Lower lobe of right lung (tissue), 2 donors: ENCODE measurements at regions not wholly inside any gene's neighbourhood (a gene's known extent, or its start where the extent isn't known, plus 50 kb on each side); places are given as distances from the start of the nearest gene placed in this dataset.

Experiments
- ATAC-seq, 2 donors: fragments of 200-7000 bp; cut with Tn5 transposase; one replicate each; pipeline ENCODE4 v1.9.1; 2020 to 2022; ENCODE audit warnings: mild to moderate bottlenecking in 2 of 2, moderate library complexity in 2 of 2
- DNase-seq: peaks from one replicate; pipeline ENCODE4 v3.0.0-alpha.2; 2020
- H3K27ac ChIP-seq: fragments of 200-600 bp; one replicate; pipeline ENCODE4 v1.8.0; 2022
- H3K27me3 ChIP-seq: fragments of 200-600 bp; one replicate; pipeline ENCODE4 v1.8.0; 2022; ENCODE audit warnings: low read depth
- H3K36me3 ChIP-seq: fragments of 200-600 bp; one replicate; pipeline ENCODE4 v1.8.0; 2022; ENCODE audit warnings: mild to moderate bottlenecking
- H3K4me1 ChIP-seq: fragments of 200-600 bp; one replicate; pipeline ENCODE4 v1.8.0; 2022
- H3K4me3 ChIP-seq: fragments of 200-600 bp; one replicate; pipeline ENCODE4 v1.8.0; 2022; ENCODE audit warnings: mild to moderate bottlenecking
- H3K9me3 ChIP-seq: fragments of 200-600 bp; one replicate; pipeline ENCODE4 v1.8.0; 2022
- intact Hi-C: fragments of 100-400 bp; cut with DNase I; formaldehyde crosslinking; loops from one replicate; pipeline ENCODE4 v1.11.0; 2022
- TF ChIP-seq, protein P1 (sequence below): fragments of 200-600 bp; IDR thresholded peaks from one replicate; pipeline ENCODE4 v1.8.0; 2022; ENCODE audit warnings: antibody characterized with exemption, mild to moderate bottlenecking
- donor health status: DM: no; HTN: yes; CAD: no; lungs with severe emphysema.

DNA sequence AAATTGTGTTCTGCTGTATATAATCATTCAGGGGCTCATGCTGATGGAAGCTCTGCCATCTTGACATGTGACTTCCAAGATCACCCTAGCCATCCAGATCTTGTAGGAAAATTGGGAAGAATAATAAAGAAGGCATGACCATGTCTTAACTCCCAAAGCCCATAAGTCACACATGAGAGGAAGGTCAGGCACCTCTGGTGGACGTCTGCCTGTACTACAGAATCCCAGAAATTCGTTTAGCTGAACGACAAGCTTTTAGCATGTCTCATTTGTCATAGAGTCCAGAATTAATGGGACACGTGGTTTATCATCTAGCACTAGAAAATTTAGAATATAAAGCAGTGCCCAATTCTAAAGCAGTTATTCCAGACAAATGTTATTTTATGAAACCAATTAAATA is 212.7 kb downstream of the CENPC start:
- H3K4me1 ChIP-seq = no peaks in the 10 kb centered on the region
- ATAC-seq (no peak), DNase-seq (no peak)
- intact Hi-C loops = no loop called here
- H3K9me3 ChIP-seq = no peaks in the 10 kb centered on the region
- TF ChIP-seq, protein P1, sequence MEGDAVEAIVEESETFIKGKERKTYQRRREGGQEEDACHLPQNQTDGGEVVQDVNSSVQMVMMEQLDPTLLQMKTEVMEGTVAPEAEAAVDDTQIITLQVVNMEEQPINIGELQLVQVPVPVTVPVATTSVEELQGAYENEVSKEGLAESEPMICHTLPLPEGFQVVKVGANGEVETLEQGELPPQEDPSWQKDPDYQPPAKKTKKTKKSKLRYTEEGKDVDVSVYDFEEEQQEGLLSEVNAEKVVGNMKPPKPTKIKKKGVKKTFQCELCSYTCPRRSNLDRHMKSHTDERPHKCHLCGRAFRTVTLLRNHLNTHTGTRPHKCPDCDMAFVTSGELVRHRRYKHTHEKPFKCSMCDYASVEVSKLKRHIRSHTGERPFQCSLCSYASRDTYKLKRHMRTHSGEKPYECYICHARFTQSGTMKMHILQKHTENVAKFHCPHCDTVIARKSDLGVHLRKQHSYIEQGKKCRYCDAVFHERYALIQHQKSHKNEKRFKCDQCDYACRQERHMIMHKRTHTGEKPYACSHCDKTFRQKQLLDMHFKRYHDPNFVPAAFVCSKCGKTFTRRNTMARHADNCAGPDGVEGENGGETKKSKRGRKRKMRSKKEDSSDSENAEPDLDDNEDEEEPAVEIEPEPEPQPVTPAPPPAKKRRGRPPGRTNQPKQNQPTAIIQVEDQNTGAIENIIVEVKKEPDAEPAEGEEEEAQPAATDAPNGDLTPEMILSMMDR = peak; percentile 17
- no peak overlapping the region for H3K4me3 ChIP-seq
- H3K27ac ChIP-seq = no peak overlapping the region
- no peaks in the 10 kb centered on the region for H3K36me3 ChIP-seq
- peaks cover 6% of the 10 kb centered on the region for H3K27me3 ChIP-seq

DNA sequence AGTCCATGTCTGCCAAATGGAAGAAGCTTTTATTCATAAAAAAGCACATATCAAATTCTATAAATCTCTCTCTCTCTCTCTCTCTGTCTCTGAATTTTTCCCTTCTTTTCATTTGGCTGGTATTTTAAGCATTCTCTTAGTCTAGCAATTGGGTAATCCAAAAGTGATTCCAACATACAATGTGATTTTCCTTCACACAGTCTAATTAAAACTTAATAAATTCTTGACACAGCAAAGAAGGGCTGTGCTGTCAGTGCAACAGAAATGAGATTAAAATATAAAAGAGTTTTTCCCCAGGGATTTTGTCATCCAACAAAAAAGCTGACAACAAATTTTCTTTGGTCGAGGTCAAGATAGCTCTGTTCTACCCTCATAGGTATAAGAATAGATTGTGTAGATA is 216.9 kb downstream of the CENPC start:
- DNase-seq (no peak), ATAC-seq (no peak)
- no peaks in the 10 kb centered on the region for H3K36me3 ChIP-seq
- TF ChIP-seq, protein P1 = no peak
- intact Hi-C loops = no loop called here
- no peaks in the 10 kb centered on the region for H3K9me3 ChIP-seq
- H3K4me1 ChIP-seq = no peaks in the 10 kb centered on the region
- no peak overlapping the region for H3K27ac ChIP-seq
- no peak overlapping the region for H3K4me3 ChIP-seq
- H3K27me3 ChIP-seq = peaks cover 8% of the 10 kb centered on the region

DNA sequence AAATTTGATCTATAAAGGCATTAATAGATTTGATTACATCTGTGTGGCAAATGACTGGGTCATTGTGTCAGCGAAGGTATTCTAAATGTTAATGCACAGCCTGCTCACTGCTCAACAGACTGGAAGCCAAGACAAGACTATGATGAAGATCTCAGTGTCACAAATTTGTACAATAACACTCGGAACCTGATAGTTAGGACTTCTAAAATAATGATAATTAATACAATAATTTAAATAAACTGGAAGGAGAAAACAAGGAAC is 217.4 kb downstream of the CENPC start:
- peaks cover 8% of the 10 kb centered on the region for H3K27me3 ChIP-seq
- DNase-seq (no peak), ATAC-seq (no peak)
- no peaks in the 10 kb centered on the region for H3K4me1 ChIP-seq
- no peaks in the 10 kb centered on the region for H3K36me3 ChIP-seq
- TF ChIP-seq, protein P1 = no peak
- H3K9me3 ChIP-seq = no peaks in the 10 kb centered on the region
- H3K4me3 ChIP-seq = no peak overlapping the region
- no peak overlapping the region for H3K27ac ChIP-seq
- intact Hi-C loops = no loop called here

DNA sequence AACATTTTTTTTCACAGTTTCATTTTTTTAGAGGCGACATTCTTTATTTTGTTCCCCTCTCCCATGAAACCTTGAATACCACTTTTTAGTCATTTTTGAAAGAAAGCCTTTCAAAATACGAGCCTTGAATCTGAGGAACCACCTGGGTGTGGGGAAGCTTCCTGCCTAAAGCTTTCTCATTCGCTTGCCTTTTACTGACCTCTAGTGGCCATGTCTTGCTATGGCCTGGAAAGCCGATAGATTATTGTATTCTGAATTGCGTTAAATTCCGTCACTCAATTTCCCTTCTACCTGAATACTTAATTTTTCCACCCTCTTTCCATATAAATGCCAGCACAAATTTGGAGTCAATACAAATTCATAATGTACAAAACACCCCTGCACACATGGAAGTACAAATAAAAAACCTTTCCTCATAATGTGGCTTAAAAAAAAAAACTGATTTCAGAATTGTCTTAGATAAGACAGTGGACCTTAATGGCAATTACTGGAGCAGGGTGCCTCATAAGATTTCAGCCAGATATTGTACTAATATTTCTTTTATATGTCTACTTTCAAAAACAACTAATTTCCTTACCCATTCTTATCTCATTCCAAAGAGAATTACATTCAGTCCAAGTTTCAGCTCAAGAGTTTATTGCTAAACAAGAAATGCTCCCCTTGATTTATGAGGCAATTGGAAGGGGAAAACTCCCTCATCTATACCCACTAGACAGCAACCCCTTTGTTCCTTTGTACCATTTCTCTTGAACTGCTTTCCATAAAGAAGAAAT is 217.9 kb downstream of the CENPC start:
- intact Hi-C loops = no loop called here
- TF ChIP-seq, protein P1 = peak; percentile 86
- Histone ChIP-seq H3K27me3 (peaks cover 8% of the 10 kb centered on the region), H3K4me1 (no peaks in the 10 kb centered on the region), H3K27ac (no peak overlapping the region), H3K9me3 (no peaks in the 10 kb centered on the region), H3K36me3 (no peaks in the 10 kb centered on the region), H3K4me3 (no peak overlapping the region)
- ATAC-seq (peak; percentile 68 to 79), DNase-seq (no peak)

DNA sequence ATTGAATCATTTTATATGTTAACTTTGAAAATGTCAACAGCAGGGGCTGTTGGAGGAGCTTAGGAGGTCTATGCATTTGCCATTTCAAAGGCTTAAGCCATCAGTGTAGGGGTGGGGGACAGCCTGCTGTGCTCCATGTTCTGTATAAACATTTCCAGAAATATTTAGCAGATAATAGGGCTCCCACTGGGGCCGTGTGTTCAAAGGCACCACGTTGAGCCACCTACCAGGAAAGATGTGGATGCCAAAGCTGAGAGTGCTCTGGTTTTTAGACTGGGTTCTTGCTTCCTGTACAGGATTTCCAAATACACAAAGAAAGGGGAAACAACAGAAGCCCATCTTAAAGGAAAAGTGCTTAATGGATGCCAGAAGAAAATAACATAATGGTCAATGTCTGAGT is 219.5 kb downstream of the CENPC start:
- no peak overlapping the region for H3K27ac ChIP-seq
- intact Hi-C loops = no loop called here
- no peak overlapping the region for H3K4me3 ChIP-seq
- no peaks in the 10 kb centered on the region for H3K4me1 ChIP-seq
- DNase-seq = no peak
- H3K36me3 ChIP-seq = no peaks in the 10 kb centered on the region
- H3K9me3 ChIP-seq = no peaks in the 10 kb centered on the region
- ATAC-seq = no peak
- TF ChIP-seq, protein P1 = no peak
- H3K27me3 ChIP-seq = peaks cover 8% of the 10 kb centered on the region
